Progenitor cell of endocrine pancreas (in vitro differentiated cells): ENCODE measurements at regions not wholly inside any gene's neighbourhood (a gene's known extent, or its start where the extent isn't known, plus 50 kb on each side); places are given as distances from the start of the nearest gene placed in this dataset.

Experiments used
- DNase-seq: peaks from one replicate; pipeline ENCODE4 v3.0.0; 2021; ENCODE audit warnings: low spot score; ENCODE audit not compliant: unreplicated experiment
- H3K27ac Mint-ChIP-seq: 2 replicates; pipeline ENCODE4 v1.8.0; 2021; ENCODE audit warnings: mild to moderate bottlenecking, moderate library complexity, mixed read lengths
- H3K27me3 Mint-ChIP-seq: 2 replicates; pipeline ENCODE4 v1.8.0; 2021; ENCODE audit warnings: mixed read lengths
- H3K36me3 Mint-ChIP-seq: 2 replicates; pipeline ENCODE4 v1.8.0; 2022; ENCODE audit warnings: mixed read lengths; ENCODE audit not compliant: insufficient read depth
- H3K4me1 Mint-ChIP-seq: 2 replicates; pipeline ENCODE4 v1.8.0; 2021; ENCODE audit warnings: low read depth, mixed read lengths
- H3K4me3 Mint-ChIP-seq: 2 replicates; pipeline ENCODE4 v1.8.0; 2021; ENCODE audit warnings: low read depth, mild to moderate bottlenecking, moderate library complexity, mixed read lengths
- H3K9me3 Mint-ChIP-seq: 2 replicates; pipeline ENCODE4 v1.8.0; 2021; ENCODE audit warnings: low read depth, mixed read lengths
- CTCF ChIP-seq: fragments of 200-600 bp; sonication (generic); IDR thresholded peaks from one replicate; pipeline ENCODE4 v1.5.0; 2021; ENCODE audit warnings: antibody characterized with exemption, mild to moderate bottlenecking; ENCODE audit not compliant: unreplicated experiment

- no peak for TF ChIP-seq CTCF
- H3K36me3 Mint-ChIP-seq, result peaks cover 21% of the 10 kb centered on the region
- no peak overlapping the region for H3K27ac Mint-ChIP-seq
- H3K4me3 Mint-ChIP-seq, result no peak overlapping the region
- peaks cover 30% of the 10 kb centered on the region for H3K9me3 Mint-ChIP-seq
- H3K4me1 Mint-ChIP-seq, result no peaks in the 10 kb centered on the region
- no peak for DNase-seq
- no peaks in the 10 kb centered on the region for H3K27me3 Mint-ChIP-seq
Measured at GRCh38 chr16:25311039-25311438, 53.4 kb upstream of the ZKSCAN2 start.
